Activated CD4-positive, alpha-beta memory T cell treated with anti-CD3 and anti-CD28 coated beads, Interleukin-2, amount 10 ng/mL, durations not matched to agents 7 days and 5 days (primary cell): ENCODE measurements at regions not wholly inside any gene's neighbourhood (a gene's known extent, or its start where the extent isn't known, plus 50 kb on each side); places are given as distances from the start of the nearest gene placed in this dataset.

Experiments used
- CTCF ChIA-PET: fragments of 350-600 bp; sonication (Branson Sonifier 250); formaldehyde crosslinking; loops from one replicate; lab custom pipeline; 2021; ENCODE audit warnings: antibody characterized with exemption, inconsistent platforms; lab: Charles Lee
- POLR2A ChIA-PET: fragments of 350-600 bp; sonication (Branson Sonifier 250); formaldehyde crosslinking; loops from one replicate; lab custom pipeline; 2021; ENCODE audit warnings: antibody characterized with exemption; lab: Charles Lee
- DNase-seq: peaks from one replicate; pipeline ENCODE4 v3.0.0-alpha.2; 2020
- H3K27ac Mint-ChIP-seq: one replicate; pipeline ENCODE4 v1.8.0; 2021; ENCODE audit warnings: mild to moderate bottlenecking, mixed read lengths
- H3K27me3 Mint-ChIP-seq: one replicate; pipeline ENCODE4 v1.8.0; 2021; ENCODE audit warnings: mixed read lengths
- H3K36me3 Mint-ChIP-seq: one replicate; pipeline ENCODE4 v1.8.0; 2021; ENCODE audit warnings: low read depth, mixed read lengths
- H3K4me1 Mint-ChIP-seq: one replicate; pipeline ENCODE4 v1.8.0; 2021; ENCODE audit warnings: mixed read lengths
- H3K4me3 Mint-ChIP-seq: one replicate; pipeline ENCODE4 v1.8.0; 2021; ENCODE audit warnings: mild to moderate bottlenecking, mixed read lengths
- H3K9me3 Mint-ChIP-seq: one replicate; pipeline ENCODE4 v1.8.0; 2021; ENCODE audit warnings: mixed read lengths

- ChIA-PET POLR2A (no interaction called here), CTCF (interaction anchor here (0.7 kb wide), 1 partner anchor 556 kb away, joined by 5 read pairs; no protein-coding TSS in a partner anchor)
- Mint-ChIP-seq H3K27me3 (peaks cover 83% of the 10 kb centered on the region), H3K27ac (no peak overlapping the region), H3K4me1 (no peaks in the 10 kb centered on the region), H3K9me3 (no peaks in the 10 kb centered on the region), H3K36me3 (no peaks in the 10 kb centered on the region), H3K4me3 (no peak overlapping the region)
- no peak for DNase-seq
Measured at GRCh38 chr10:100683545-100684300, 61.7 kb upstream of the PAX2 start.

- H3K36me3 Mint-ChIP-seq = no peaks in the 10 kb centered on the region
- H3K27ac Mint-ChIP-seq = no peak overlapping the region
- no peaks in the 10 kb centered on the region for H3K9me3 Mint-ChIP-seq
- CTCF ChIA-PET = no interaction called here
- POLR2A ChIA-PET = no interaction called here
- DNase-seq = no peak
- H3K4me3 Mint-ChIP-seq = no peak overlapping the region
- no peaks in the 10 kb centered on the region for H3K4me1 Mint-ChIP-seq
- H3K27me3 Mint-ChIP-seq = peaks cover 85% of the 10 kb centered on the region
Measured at GRCh38 chr10:100684688-100685235, 60.6 kb upstream of the PAX2 start.

GRCh38 chr10:100685331-100685730, 60.1 kb upstream of the PAX2 start:
- H3K4me1 Mint-ChIP-seq = no peaks in the 10 kb centered on the region
- no peak overlapping the region for H3K27ac Mint-ChIP-seq
- no peak overlapping the region for H3K4me3 Mint-ChIP-seq
- peaks cover 85% of the 10 kb centered on the region for H3K27me3 Mint-ChIP-seq
- ChIA-PET POLR2A (no interaction called here), CTCF (no interaction called here)
- no peaks in the 10 kb centered on the region for H3K36me3 Mint-ChIP-seq
- no peaks in the 10 kb centered on the region for H3K9me3 Mint-ChIP-seq
- no peak for DNase-seq

GRCh38 chr10:100687143-100688003, 58.0 kb upstream of the PAX2 start:
- H3K4me1 Mint-ChIP-seq = no peaks in the 10 kb centered on the region
- peaks cover 82% of the 10 kb centered on the region for H3K27me3 Mint-ChIP-seq
- H3K9me3 Mint-ChIP-seq = no peaks in the 10 kb centered on the region
- POLR2A ChIA-PET = no interaction called here
- H3K27ac Mint-ChIP-seq = no peak overlapping the region
- CTCF ChIA-PET = no interaction called here
- no peak for DNase-seq
- H3K4me3 Mint-ChIP-seq = no peak overlapping the region
- H3K36me3 Mint-ChIP-seq = no peaks in the 10 kb centered on the region

DNA sequence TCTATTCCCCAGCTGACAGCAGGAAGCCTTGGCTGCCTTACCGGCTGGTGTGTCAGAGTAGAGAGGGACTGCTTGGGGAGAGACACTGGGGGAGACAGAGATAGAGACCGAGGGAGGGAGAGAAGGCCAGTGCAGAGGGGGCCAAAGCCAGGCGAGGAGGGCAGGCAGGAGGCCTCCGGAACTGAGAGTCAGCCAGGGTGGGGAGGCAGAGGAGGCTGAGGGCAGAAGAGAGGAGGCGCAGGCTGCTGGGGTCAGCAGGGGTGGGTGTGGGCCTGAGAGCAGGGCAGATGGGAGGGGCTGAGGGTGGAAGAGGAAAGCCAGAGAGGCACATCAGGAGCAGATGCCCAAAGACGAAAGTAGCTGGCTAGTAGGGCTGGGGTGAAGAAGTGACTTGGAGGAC, 57.2 kb upstream of the PAX2 start:
- Mint-ChIP-seq H3K4me1 (no peaks in the 10 kb centered on the region), H3K9me3 (no peaks in the 10 kb centered on the region), H3K4me3 (no peak overlapping the region), H3K27ac (no peak overlapping the region), H3K36me3 (no peaks in the 10 kb centered on the region), H3K27me3 (peaks cover 74% of the 10 kb centered on the region)
- ChIA-PET POLR2A (no interaction called here), CTCF (no interaction called here)
- no peak for DNase-seq

- H3K36me3 Mint-ChIP-seq = no peaks in the 10 kb centered on the region
- H3K27me3 Mint-ChIP-seq = peaks cover 33% of the 10 kb centered on the region
- no peak overlapping the region for H3K27ac Mint-ChIP-seq
- peaks cover 10% of the 10 kb centered on the region for H3K4me1 Mint-ChIP-seq
- CTCF ChIA-PET = no interaction called here
- POLR2A ChIA-PET = no interaction called here
- H3K9me3 Mint-ChIP-seq = no peaks in the 10 kb centered on the region
- no peak overlapping the region for H3K4me3 Mint-ChIP-seq
- no peak for DNase-seq
Measured at GRCh38 chr10:100693821-100694220, 51.6 kb upstream of the PAX2 start.
